GM12873 (cell line): ENCODE measurements at regions not wholly inside any gene's neighbourhood (a gene's known extent, or its start where the extent isn't known, plus 50 kb on each side); places are given as distances from the start of the nearest gene placed in this dataset.

Experiments used
- CTCF ChIP-seq: IDR thresholded peaks from 2 replicates; pipeline ENCODE4 v1.5.1; 2012; ENCODE audit warnings: low read depth, mild to moderate bottlenecking, moderate library complexity, low read length, control low read depth; ENCODE audit not compliant: insufficient read depth; ENCODE audit errors: missing control alignments

DNA sequence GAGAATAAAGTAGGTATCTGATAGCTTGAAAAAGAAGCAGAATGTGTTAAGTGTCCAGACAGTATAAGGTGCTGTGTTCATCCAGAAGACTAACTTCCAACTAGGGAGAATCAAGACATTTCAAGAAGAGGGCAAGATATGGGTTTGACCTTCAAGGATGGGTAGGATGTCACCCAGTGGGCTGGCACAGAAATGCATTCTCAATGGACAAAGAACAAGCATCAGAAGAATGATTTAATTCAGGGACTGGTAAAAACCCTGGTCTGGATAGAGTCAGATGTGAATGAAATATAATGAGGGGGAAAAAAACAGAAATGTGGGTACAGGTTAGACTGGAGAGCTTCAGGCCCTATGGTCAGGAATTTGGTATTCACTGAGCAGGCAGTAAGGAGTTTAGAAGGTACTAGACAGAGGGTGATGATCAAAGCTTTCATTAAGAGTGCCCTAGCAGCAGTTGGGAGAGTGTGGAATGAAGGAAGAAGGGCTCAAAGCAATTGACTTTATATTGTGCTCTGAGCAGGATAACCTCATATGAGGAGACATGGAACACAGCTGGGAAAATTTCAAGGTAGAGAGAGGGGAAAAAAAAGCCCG, 180.7 kb upstream of the ANK3 start:
- TF ChIP-seq CTCF = no peak

GRCh38 chr10:60569681-60570080, 180.0 kb upstream of the ANK3 start:
- no peak for TF ChIP-seq CTCF

- TF ChIP-seq CTCF = no peak
Measured at GRCh38 chr10:60566096-60566495, 176.4 kb upstream of the ANK3 start.

GRCh38 chr10:60565492-60565891, 175.8 kb upstream of the ANK3 start:
- no peak for TF ChIP-seq CTCF

DNA sequence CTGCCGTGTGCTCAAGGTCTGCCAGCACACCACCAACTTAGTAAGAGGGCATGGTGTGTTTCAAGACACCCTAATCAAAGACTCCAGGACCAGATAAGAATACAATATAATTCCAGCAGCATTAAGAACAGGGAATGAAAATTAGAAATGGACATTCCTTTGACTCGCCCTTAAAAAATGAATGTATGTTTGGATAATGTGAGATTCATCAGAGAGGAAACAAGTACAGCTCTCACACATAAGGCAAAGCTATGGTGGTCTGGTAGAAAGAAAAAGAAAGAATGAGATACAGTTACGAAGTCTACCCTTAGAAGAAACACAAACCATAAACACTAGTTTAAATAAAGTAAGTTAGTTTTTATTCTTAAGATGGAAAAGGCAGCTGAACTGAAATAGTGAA, 174.8 kb upstream of the ANK3 start:
- TF ChIP-seq CTCF = no peak

DNA sequence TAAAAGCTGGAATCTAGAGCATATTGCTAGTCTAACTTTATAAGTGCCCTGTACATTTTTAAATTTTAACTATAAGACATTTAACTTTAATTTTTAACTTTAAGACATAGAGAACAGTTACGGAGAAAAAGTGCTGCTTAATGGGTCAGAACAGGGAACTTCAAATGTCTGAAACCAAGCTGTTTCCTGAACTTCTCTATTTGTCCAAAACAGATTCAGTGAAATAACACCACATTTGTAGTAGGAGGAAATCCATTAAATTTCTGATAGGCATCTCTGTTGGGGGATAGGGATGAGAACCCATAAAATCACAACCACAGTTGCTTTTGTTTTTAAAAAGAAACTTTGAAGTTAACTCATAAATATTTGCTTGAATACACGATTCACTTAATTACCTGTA, 170.8 kb upstream of the ANK3 start:
- no peak for TF ChIP-seq CTCF

DNA sequence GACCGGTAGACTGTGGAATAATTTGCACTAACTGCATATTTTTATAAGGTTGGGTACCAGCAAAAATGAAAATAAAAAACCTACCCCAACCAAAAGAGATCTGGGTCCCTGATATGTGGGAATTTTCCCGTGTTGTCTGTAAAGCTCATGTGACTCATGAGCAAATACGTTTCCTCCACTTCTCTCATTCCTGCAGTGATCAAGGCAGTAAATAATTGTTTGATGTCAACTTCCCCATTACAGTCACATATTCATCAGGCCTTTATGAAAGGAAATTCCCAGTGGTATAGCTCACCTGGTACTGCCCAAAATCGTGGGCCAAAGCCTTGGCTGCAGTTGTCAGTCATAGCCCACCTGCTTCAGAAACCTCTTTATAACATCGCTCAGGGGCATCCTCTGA, 166.0 kb upstream of the ANK3 start:
- no peak for TF ChIP-seq CTCF
